GM23338 (cell line): ENCODE measurements at regions not wholly inside any gene's neighbourhood (a gene's known extent, or its start where the extent isn't known, plus 50 kb on each side); places are given as distances from the start of the nearest gene placed in this dataset.
A peak's percentile ranks its signal among the peaks of the same experiment; 100 is the strongest.

Experiments used
- ATAC-seq: fragments of 200-7000 bp; cut with Tn5 transposase; 3 replicates; pipeline ENCODE4 v1.9.1; 2020
- DNase-seq: peaks from one replicate; pipeline ENCODE4 v3.0.0-alpha.2; 2015; ENCODE audit warnings: low spot score
- H2AFZ ChIP-seq: fragments of 200-600 bp; sonication (generic); 2 replicates; pipeline ENCODE4 v1.8.0; 2016; ENCODE audit warnings: antibody characterized with exemption, mild to moderate bottlenecking, moderate library complexity
- H3F3A ChIP-seq: fragments of 200-600 bp; sonication (generic); replicated peaks from 2 replicates; pipeline ENCODE4 v1.8.0; 2017; ENCODE audit warnings: antibody characterized with exemption, mixed run types, low read depth
- H3K27ac ChIP-seq: fragments of 200-600 bp; sonication (generic); 2 replicates; pipeline ENCODE4 v1.6.1; 2016; ENCODE audit warnings: low read depth
- H3K27me3 ChIP-seq: fragments of 200-600 bp; sonication (generic); 2 replicates; pipeline ENCODE4 v1.8.0; 2016; ENCODE audit warnings: mild to moderate bottlenecking, mixed run types, moderate library complexity; ENCODE audit not compliant: insufficient read depth
- H3K36me3 ChIP-seq: fragments of 200-600 bp; sonication (generic); 2 replicates; pipeline ENCODE4 v1.8.0; 2016; ENCODE audit warnings: mild to moderate bottlenecking; ENCODE audit not compliant: insufficient read depth
- H3K4me1 ChIP-seq: fragments of 200-600 bp; sonication (generic); 2 replicates; pipeline ENCODE4 v1.8.0; 2016; ENCODE audit warnings: mild to moderate bottlenecking, moderate library complexity; ENCODE audit not compliant: insufficient read depth
- H3K4me2 ChIP-seq: fragments of 200-600 bp; sonication (generic); 2 replicates; pipeline ENCODE4 v1.7.1; 2017; ENCODE audit warnings: mixed run types
- H3K4me3 ChIP-seq: fragments of 200-600 bp; sonication (generic); 2 replicates; pipeline ENCODE4 v1.6.1; 2016; ENCODE audit warnings: mixed run types
- H3K79me2 ChIP-seq: fragments of 200-600 bp; sonication (generic); replicated peaks from 2 replicates; pipeline ENCODE4 v1.8.0; 2017; ENCODE audit warnings: mild to moderate bottlenecking; ENCODE audit not compliant: insufficient read depth
- H3K9me2 ChIP-seq: fragments of 200-600 bp; sonication (generic); 2 replicates; pipeline ENCODE4 v1.8.0; 2017; ENCODE audit not compliant: insufficient read depth
- H4K20me1 ChIP-seq: fragments of 200-600 bp; sonication (generic); replicated peaks from 2 replicates; pipeline ENCODE4 v1.8.0; 2017; ENCODE audit warnings: mild to moderate bottlenecking; ENCODE audit not compliant: insufficient read depth
- H3K27ac Mint-ChIP-seq: 2 replicates; pipeline ENCODE4 v1.8.0; 2020; ENCODE audit warnings: inconsistent platforms, mild to moderate bottlenecking, moderate library complexity, mixed read lengths
- H3K27me3 Mint-ChIP-seq: 3 replicates; pipeline ENCODE4 v1.8.0; 2022; ENCODE audit warnings: low read depth, mild to moderate bottlenecking, moderate library complexity, mixed read lengths, inconsistent platforms; ENCODE audit not compliant: insufficient read depth, poor library complexity
- H3K36me3 Mint-ChIP-seq: 3 replicates; pipeline ENCODE4 v1.8.0; 2021; ENCODE audit warnings: low read depth, mild to moderate bottlenecking, inconsistent platforms, moderate library complexity, mixed read lengths
- H3K4me1 Mint-ChIP-seq: 3 replicates; pipeline ENCODE4 v1.8.0; 2020; ENCODE audit warnings: mild to moderate bottlenecking, inconsistent platforms, mixed read lengths
- H3K4me3 Mint-ChIP-seq: 3 replicates; pipeline ENCODE4 v1.8.0; 2021; ENCODE audit warnings: moderate library complexity, mild to moderate bottlenecking, inconsistent platforms, mixed read lengths
- H3K9me3 Mint-ChIP-seq: 3 replicates; pipeline ENCODE4 v1.8.0; 2020; ENCODE audit warnings: moderate library complexity, mild to moderate bottlenecking, inconsistent platforms, mixed read lengths
- CREB1 ChIP-seq: fragments of 250-450 bp; sonication (Bioruptor Pico); IDR thresholded peaks from 2 replicates; pipeline ENCODE4 v1.5.0; 2020; ENCODE audit warnings: low read depth, mild to moderate bottlenecking, moderate library complexity
- CTCF ChIP-seq, 2 experiments: fragments of 200-600 bp in 1 of 2; sonication (generic) in 1 of 2; conservative IDR thresholded peaks; 2 replicates each; pipeline versions ENCODE4 v1.5.1 to v1.6.1; 2016 to 2017; ENCODE audit warnings: antibody characterized with exemption in 2 of 2, low read depth in 2 of 2, mild to moderate bottlenecking in 2 of 2, moderate library complexity in 1 of 2
- ETS1 ChIP-seq: IDR thresholded peaks from 2 replicates; pipeline ENCODE4 v1.6.1; 2016; ENCODE audit warnings: antibody characterized with exemption
- EZH2 ChIP-seq: fragments of 200-600 bp; sonication (generic); IDR thresholded peaks from one replicate; pipeline ENCODE4 v1.8.0; 2017; ENCODE audit warnings: antibody characterized with exemption, mild to moderate bottlenecking, low read depth; ENCODE audit not compliant: unreplicated experiment
- EZH2phosphoT487 ChIP-seq: fragments of 200-600 bp; sonication (generic); IDR thresholded peaks from one replicate; pipeline ENCODE4 v1.8.1; 2018; ENCODE audit warnings: antibody characterized with exemption; ENCODE audit not compliant: unreplicated experiment
- POLR2AphosphoS5 ChIP-seq: IDR thresholded peaks from 2 replicates; pipeline ENCODE4 v1.6.1; 2016; ENCODE audit warnings: antibody characterized with exemption, low read depth
- REST ChIP-seq: IDR thresholded peaks from one replicate; pipeline ENCODE4 v1.6.1; 2018; ENCODE audit warnings: antibody characterized with exemption; ENCODE audit not compliant: unreplicated experiment
- STAT1 ChIP-seq: IDR thresholded peaks from one replicate; pipeline ENCODE4 v1.6.1; 2016; ENCODE audit warnings: antibody characterized with exemption; ENCODE audit not compliant: unreplicated experiment
- ZNF114 ChIP-seq: fragments of 250-450 bp; sonication (Bioruptor Pico); IDR thresholded peaks from 2 replicates; pipeline ENCODE4 v1.5.0; 2020; ENCODE audit warnings: mild to moderate bottlenecking, moderate library complexity

GRCh38 chr12:124626971-124627411 lies 59.6 kb upstream of the NCOR2 start:
- H3K36me3 Mint-ChIP-seq = no peaks in the 10 kb centered on the region; the same call in 2 of the 3 replicates
- H3K9me3 Mint-ChIP-seq = peaks cover 2% of the 10 kb centered on the region; the same call in 2 of the 3 replicates

GRCh38 chr12:124625867-124626675 lies 58.7 kb upstream of the NCOR2 start:
- Histone ChIP-seq H3K36me3 (no peaks in the 10 kb centered on the region), H3K4me2 (no peak overlapping the region), H3K27ac (no peak overlapping the region), H2AFZ (no peak overlapping the region), H3K27me3 (no peaks in the 10 kb centered on the region), H3K4me3 (no peak overlapping the region), H3F3A (no peaks in the 10 kb centered on the region), H3K4me1 (no peaks in the 10 kb centered on the region), H4K20me1 (no peaks in the 10 kb centered on the region), H3K79me2 (no peaks in the 10 kb centered on the region), H3K9me2 (no peaks in the 10 kb centered on the region)
- H3K4me1 Mint-ChIP-seq = peaks cover 21% of the 10 kb centered on the region
- H3K27me3 Mint-ChIP-seq = peaks cover 14% of the 10 kb centered on the region
- no peaks in the 10 kb centered on the region; the same call in 2 of the 3 replicates for H3K36me3 Mint-ChIP-seq
- TF ChIP-seq EZH2phosphoT487 (no peak), EZH2 (no peak), POLR2AphosphoS5 (no peak), ZNF114 (CRISPR knock-in tag) (no peak), ETS1 (no peak), REST (no peak), CTCF (conservative IDR thresholded peaks at IDR 0.05; ENCODE audit: low read depth in 2 of 2) (no peak), CREB1 (CRISPR knock-in tag) (no peak)
- DNase-seq (no peak), ATAC-seq (peak; percentile 11; the same call in 1 of the 3 replicates)
- H3K4me3 Mint-ChIP-seq = no peak overlapping the region
- H3K9me3 Mint-ChIP-seq = peaks cover 2% of the 10 kb centered on the region; the same call in 2 of the 3 replicates
- no peak overlapping the region for H3K27ac Mint-ChIP-seq

More at GRCh38 chr12:124626971-124627411, 59.6 kb upstream of the NCOR2 start:
- no peak overlapping the region for H3K4me3 ChIP-seq
- Mint-ChIP-seq H3K4me1 (peaks cover 22% of the 10 kb centered on the region), H3K27me3 (peaks cover 16% of the 10 kb centered on the region), H3K4me3 (no peak overlapping the region), H3K27ac (no peak overlapping the region)
- H3K79me2 ChIP-seq = no peaks in the 10 kb centered on the region
- no peak overlapping the region for H2AFZ ChIP-seq
- H3K9me2 ChIP-seq = no peaks in the 10 kb centered on the region
- no peak for TF ChIP-seq STAT1
- no peak for TF ChIP-seq EZH2phosphoT487
- no peak overlapping the region for H3K4me2 ChIP-seq
- H4K20me1 ChIP-seq = no peaks in the 10 kb centered on the region
- H3K27ac ChIP-seq = no peak overlapping the region
- peaks cover 5% of the 10 kb centered on the region; the same call in 1 of the 2 replicates for H3K4me1 ChIP-seq
- ATAC-seq (no peak), DNase-seq (no peak)
- no peaks in the 10 kb centered on the region for H3K36me3 ChIP-seq
- no peaks in the 10 kb centered on the region for H3F3A ChIP-seq
- H3K27me3 ChIP-seq = no peaks in the 10 kb centered on the region
